Gastrocnemius medialis (tissue), 4 donors: ENCODE measurements at regions not wholly inside any gene's neighbourhood (a gene's known extent, or its start where the extent isn't known, plus 50 kb on each side); places are given as distances from the start of the nearest gene placed in this dataset.

Experiments
- ATAC-seq, 2 donors: fragments of 150-250 bp; one replicate each; pipeline ENCODE4 v1.9.1; 2016
- DNase-seq, 2 donors: peaks; one replicate each; pipeline ENCODE4 v3.0.0-alpha.2; 2019
- H3K27ac ChIP-seq, 4 donors: fragments of 200-600 bp; sonication (generic); 1 replicate in 1 of 4; 2 replicates in 3 of 4; pipeline ENCODE4 v1.5.1; 2016 to 2018; ENCODE audit warnings: mild to moderate bottlenecking in 2 of 4, moderate library complexity in 1 of 4
- H3K27me3 ChIP-seq, 3 donors: fragments of 200-600 bp; sonication (generic) in 2 of 3; 1 replicate in 1 of 3; 2 replicates in 2 of 3; pipeline versions ENCODE4 v1.5.1 to v1.6.0; 2016 to 2019; ENCODE audit warnings: mild to moderate bottlenecking in 1 of 3, moderate library complexity in 1 of 3
- H3K36me3 ChIP-seq, 2 donors: fragments of 200-600 bp; sonication (generic) in 1 of 2; one replicate each; pipeline ENCODE4 v1.5.1; 2017 to 2018
- H3K4me1 ChIP-seq, 2 donors: fragments of 200-600 bp; sonication (generic) in 1 of 2; one replicate each; pipeline ENCODE4 v1.5.1; 2016 to 2017; ENCODE audit warnings: mild to moderate bottlenecking in 2 of 2
- H3K4me3 ChIP-seq, 4 donors: fragments of 200-600 bp; sonication (generic) in 3 of 4; 1 replicate in 1 of 4; 2 replicates in 3 of 4; pipeline ENCODE4 v1.5.1; 2016 to 2019; ENCODE audit warnings: mild to moderate bottlenecking in 2 of 4
- H3K9me3 ChIP-seq, 3 donors: fragments of 200-600 bp; sonication (generic) in 2 of 3; 1 replicate in 1 of 3; 2 replicates in 2 of 3; pipeline ENCODE4 v1.5.1; 2016 to 2019
- POLR2A ChIP-seq, 2 donors: fragments of 450-650 bp; IDR thresholded peaks; one replicate each; pipeline ENCODE4 v1.6.1; 2017; ENCODE audit warnings: antibody characterized with exemption in 2 of 2, mild to moderate bottlenecking in 2 of 2, moderate library complexity in 2 of 2
- in situ Hi-C, 4 donors: fragments of 200-750 bp; cut with MboI; loops; one replicate each; pipeline versions ENCODE4 v1.15.0 to v1.8.0; 2017; ENCODE audit warnings: low sequenced_read_pairs in 4 of 4
- intact Hi-C: fragments of 100-400 bp; cut with DNase I; formaldehyde crosslinking; loops from one replicate; pipeline ENCODE4 v1.15.1; 2023; ENCODE audit warnings: low total_unique reads
- TF ChIP-seq, protein P1 (sequence below), 5 experiments: fragments of 450-650 bp in 3 of 5; fragments of 200-600 bp in 2 of 5; sonication (generic) in 2 of 5; IDR thresholded peaks in 4 of 5; conservative IDR thresholded peaks in 1 of 5; 1 replicate in 4 of 5; 2 replicates in 1 of 5; pipeline ENCODE4 v1.5.1; 2016 to 2019; ENCODE audit warnings: antibody characterized with exemption in 5 of 5, mild to moderate bottlenecking in 3 of 5, moderate library complexity in 3 of 5

DNA sequence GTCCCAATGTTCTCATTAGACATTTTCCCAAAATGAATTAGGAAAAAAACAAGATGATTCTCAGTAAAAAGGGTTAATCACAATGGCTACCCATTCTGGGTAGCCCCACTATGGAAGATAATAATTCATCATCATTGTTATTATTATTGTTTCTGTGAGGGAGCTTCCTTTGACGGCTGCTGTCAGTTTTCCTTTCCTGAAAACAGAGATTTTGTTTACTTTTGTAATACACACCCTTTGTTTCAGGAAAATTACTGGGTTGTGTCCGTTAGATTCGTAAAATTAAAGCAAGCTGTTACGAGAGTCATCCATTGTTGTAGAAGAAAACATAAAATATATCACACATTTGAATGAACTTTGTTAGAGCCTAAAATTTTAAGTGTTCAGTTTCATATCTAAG lies 192.9 kb upstream of the ANKRD50 start:
- TF ChIP-seq POLR2A (IDR thresholded peaks at IDR 0.05): no peak
- TF ChIP-seq, protein P1, sequence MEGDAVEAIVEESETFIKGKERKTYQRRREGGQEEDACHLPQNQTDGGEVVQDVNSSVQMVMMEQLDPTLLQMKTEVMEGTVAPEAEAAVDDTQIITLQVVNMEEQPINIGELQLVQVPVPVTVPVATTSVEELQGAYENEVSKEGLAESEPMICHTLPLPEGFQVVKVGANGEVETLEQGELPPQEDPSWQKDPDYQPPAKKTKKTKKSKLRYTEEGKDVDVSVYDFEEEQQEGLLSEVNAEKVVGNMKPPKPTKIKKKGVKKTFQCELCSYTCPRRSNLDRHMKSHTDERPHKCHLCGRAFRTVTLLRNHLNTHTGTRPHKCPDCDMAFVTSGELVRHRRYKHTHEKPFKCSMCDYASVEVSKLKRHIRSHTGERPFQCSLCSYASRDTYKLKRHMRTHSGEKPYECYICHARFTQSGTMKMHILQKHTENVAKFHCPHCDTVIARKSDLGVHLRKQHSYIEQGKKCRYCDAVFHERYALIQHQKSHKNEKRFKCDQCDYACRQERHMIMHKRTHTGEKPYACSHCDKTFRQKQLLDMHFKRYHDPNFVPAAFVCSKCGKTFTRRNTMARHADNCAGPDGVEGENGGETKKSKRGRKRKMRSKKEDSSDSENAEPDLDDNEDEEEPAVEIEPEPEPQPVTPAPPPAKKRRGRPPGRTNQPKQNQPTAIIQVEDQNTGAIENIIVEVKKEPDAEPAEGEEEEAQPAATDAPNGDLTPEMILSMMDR (IDR thresholded peaks at IDR 0.05 in 4 of 5, conservative IDR thresholded peaks at IDR 0.05 in 1 of 5): no peak

DNA sequence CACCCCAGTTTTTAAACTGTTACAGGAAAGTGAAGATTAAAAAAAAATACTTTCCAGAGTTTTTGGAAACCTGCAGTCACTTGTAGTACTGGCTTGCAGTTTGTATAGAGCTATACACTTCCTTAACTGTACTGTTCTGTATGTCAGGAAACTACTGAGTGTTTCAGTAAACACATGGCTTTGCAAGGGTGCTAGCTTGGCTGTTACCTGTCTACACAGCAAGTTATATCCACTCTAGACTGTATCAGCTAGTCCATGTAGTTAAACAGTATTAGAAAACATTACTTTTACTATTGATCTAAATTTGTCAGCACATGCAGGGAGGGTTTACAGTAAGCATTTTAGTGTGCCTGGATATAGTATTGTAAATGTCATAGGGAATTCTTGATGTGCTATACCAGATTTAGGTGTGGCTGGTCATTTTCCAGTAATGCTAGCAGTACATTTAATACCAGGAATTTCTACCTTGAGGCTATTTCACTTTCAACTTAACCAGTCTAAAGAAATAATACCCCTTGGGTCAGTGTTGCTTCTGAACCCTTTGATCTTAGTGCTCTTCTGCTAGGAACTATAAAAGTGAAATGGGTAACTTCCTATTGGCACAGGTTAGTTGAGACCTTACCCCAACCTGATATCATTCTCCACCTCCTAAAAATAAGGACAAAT lies 192.3 kb upstream of the ANKRD50 start:
- intact Hi-C loops (loop anchor here (1.0 to 2.0 kb wide), 2 partner anchors 31 to 192 kb away; partner anchors contain the start of gene ANKRD50), in situ Hi-C loops (no loop called here)
- Histone ChIP-seq H3K4me3 (no peak overlapping the region), H3K27me3 (no peaks in the 10 kb centered on the region), H3K36me3 (no peaks in the 10 kb centered on the region), H3K4me1 (peaks cover 30 to 32% of the 10 kb centered on the region in 2 donors), H3K9me3 (no peaks in the 10 kb centered on the region), H3K27ac (peak overlapping the region in 3 of 4 donors; percentile 33 to 76 (median 54))
- TF ChIP-seq, protein P1 (IDR thresholded peaks at IDR 0.05 in 4 of 5, conservative IDR thresholded peaks at IDR 0.05 in 1 of 5): no peak
- no peak for TF ChIP-seq POLR2A (IDR thresholded peaks at IDR 0.05)
- no peak for DNase-seq
- ATAC-seq: no peak

More for the DNA sequence above, 192.9 kb upstream of the ANKRD50 start:
- intact Hi-C loops: loop anchor here (2.0 kb wide), 1 partner anchor 193 kb away; the partner anchor contains the start of gene ANKRD50
- Histone ChIP-seq H3K27ac (no peak overlapping the region), H3K36me3 (no peaks in the 10 kb centered on the region), H3K27me3 (no peaks in the 10 kb centered on the region), H3K9me3 (no peaks in the 10 kb centered on the region), H3K4me1 (peaks cover 30 to 32% of the 10 kb centered on the region in 2 donors), H3K4me3 (no peak overlapping the region)
- ATAC-seq (no peak), DNase-seq (no peak)
- in situ Hi-C loops: no loop called here

DNA sequence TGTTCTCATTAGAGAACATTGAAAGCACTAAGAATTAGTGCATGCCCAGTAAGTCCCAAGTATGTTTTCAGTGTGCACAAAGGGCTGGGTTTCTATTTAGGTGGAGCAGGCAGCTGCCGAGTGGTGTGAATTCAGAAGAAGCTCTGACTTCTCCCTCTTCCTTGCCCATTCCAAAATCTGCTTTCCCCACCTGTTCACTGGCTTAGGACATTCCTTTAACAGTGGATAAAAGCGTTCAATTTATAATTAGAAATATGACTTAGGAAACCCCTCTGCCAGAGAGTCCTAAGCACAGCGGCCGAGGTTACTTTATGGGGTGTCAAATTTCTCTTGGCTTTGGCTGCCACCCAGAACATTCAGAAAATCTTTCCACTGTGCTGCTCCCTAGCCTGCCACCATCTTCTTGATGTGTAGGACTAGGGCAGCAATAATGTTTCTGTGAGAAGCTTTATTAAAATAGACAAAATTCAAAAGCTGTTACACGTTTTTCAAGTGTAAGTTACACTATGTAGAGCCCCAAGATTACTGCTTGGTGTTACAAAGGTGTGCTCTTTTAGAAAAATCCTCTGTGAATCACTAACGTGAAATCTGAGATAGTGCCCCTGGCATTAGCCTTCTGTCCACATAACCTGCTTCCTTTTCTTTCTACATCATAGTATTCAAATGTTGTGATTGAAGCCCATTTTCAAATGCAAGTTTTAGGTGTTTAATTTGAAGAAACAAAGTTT lies 191.6 kb upstream of the ANKRD50 start:
- no peaks in the 10 kb centered on the region for H3K36me3 ChIP-seq
- peak overlapping the region; percentile 33 to 76 (median 52) for H3K27ac ChIP-seq
- in situ Hi-C loops (no loop called here), intact Hi-C loops (loop anchor here (1.0 to 2.0 kb wide), 2 partner anchors 32 to 191 kb away; partner anchors contain the start of gene ANKRD50)
- ATAC-seq (peak; percentile 97 to 98), DNase-seq (peak; percentile 47 to 78)
- H3K4me3 ChIP-seq: peak overlapping the region in 3 of 4 donors; percentile 8 to 19 (median 16)
- TF ChIP-seq, protein P1 (IDR thresholded peaks at IDR 0.05 in 4 of 5, conservative IDR thresholded peaks at IDR 0.05 in 1 of 5): no peak
- no peak for TF ChIP-seq POLR2A (IDR thresholded peaks at IDR 0.05)
- H3K9me3 ChIP-seq: no peaks in the 10 kb centered on the region
- peaks cover 30 to 32% of the 10 kb centered on the region in 2 donors for H3K4me1 ChIP-seq
- no peaks in the 10 kb centered on the region for H3K27me3 ChIP-seq

DNA sequence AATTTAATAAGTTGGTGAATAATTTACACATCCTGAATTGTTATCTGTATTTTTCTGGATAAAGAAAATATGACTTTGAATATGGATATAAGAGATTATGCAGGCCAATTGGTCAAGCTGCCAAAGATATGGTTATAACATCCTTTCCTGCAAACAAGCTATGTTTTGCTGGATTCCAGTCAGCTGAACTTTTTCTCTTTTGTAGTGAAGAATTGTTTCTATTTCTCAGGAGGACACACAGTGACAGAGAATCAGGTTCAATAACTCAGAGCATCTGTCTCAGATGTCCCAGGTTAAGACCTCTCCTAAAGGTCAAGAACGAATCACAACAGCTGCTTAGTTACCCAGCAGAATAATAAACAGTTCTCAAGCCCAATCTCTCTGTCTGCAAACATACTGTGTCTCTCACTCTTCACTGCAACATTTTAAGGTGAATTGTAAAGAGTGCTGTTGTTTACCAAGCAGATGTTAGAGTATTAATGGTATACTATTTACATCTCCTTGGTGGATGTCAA lies 189.5 kb upstream of the ANKRD50 start:
- H3K27ac ChIP-seq: no peak overlapping the region
- H3K27me3 ChIP-seq: no peaks in the 10 kb centered on the region
- H3K9me3 ChIP-seq: no peaks in the 10 kb centered on the region
- peaks cover 30 to 32% of the 10 kb centered on the region in 2 donors for H3K4me1 ChIP-seq
- no peak for ATAC-seq
- DNase-seq: no peak
- H3K36me3 ChIP-seq: no peaks in the 10 kb centered on the region
- in situ Hi-C loops: no loop called here
- TF ChIP-seq, protein P1 (IDR thresholded peaks at IDR 0.05 in 4 of 5, conservative IDR thresholded peaks at IDR 0.05 in 1 of 5): no peak
- no peak for TF ChIP-seq POLR2A (IDR thresholded peaks at IDR 0.05)
- intact Hi-C loops: no loop called here
- no peak overlapping the region for H3K4me3 ChIP-seq
